Stimulated activated CD4-positive, alpha-beta T cell treated with anti-CD3 and anti-CD28 coated beads, Interleukin-1b, Interleukin-23, amount 100 ng/mL, for 24 hours (primary cell): ENCODE measurements at regions not wholly inside any gene's neighbourhood (a gene's known extent, or its start where the extent isn't known, plus 50 kb on each side); places are given as distances from the start of the nearest gene placed in this dataset.
"Not testable (repeated sequence)": the region's sequence is repeated elsewhere in the genome, so short reads cannot be mapped to it uniquely, and the experiment has no call there.

Experiments used
- DNase-seq, 4 experiments: peaks; one replicate each; pipeline ENCODE4 v3.0.0-alpha.2; 2020; ENCODE audit warnings: low read depth in 4 of 4, low spot score in 1 of 4

DNA sequence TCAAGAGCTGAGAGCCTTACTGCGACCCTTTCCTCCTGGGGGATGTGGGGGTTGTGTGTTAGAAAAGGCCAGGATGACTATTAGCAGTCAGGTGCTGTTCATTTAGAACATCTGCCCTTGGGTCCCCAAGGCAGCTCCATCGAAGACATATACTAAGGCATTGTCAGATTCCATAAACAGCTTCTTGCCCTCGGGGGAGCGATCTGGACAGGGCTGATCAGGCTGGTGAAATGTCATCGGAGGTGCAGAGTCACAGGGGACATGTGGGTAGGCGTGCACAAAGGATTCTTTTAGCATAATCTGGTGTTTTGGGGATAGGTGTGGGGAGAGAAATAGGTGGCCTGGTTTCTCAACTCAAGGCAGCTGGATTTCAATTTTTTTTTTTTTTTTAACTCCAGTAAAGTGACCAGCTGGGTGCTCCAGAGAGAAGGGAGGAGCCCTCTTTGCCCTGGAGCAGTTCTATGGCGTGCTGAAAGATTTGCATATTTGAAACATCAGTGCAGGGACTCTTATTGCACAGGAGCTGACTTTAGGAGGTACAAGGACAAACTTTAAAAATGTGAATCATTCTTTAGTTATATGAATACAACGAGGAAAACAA is 160.1 kb downstream of the SUDS3 start:
- DNase-seq, result no peak

DNA sequence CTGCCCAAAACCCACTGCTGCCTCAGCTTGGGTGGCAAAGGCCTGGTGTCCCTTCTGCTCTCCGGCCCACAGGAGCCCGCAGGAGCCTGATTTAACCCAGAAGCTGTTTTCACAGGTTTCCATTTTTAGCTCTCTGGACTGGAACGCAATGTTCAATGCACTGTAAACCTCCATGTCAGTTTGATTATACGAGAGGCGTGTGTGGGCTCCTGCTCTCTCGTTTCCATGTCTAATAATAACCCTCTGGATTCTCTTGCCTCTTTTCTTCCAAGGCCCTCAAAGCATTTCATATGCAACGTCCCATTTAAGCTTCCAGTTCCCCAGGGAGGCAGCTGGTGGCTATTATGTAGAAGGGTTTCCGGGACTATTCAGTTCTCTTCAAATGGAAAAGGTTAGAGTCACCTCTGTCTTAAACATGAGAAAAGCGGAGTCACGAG is 161.1 kb downstream of the SUDS3 start:
- DNase-seq, result no peak

GRCh38 chr12:118541071-118541470 is 164.7 kb downstream of the SUDS3 start:
- DNase-seq, result no peak

GRCh38 chr12:118541934-118542333 is 165.6 kb downstream of the SUDS3 start:
- DNase-seq, result no peak

- DNase-seq, result no peak
Measured at GRCh38 chr12:118543651-118544050, 167.3 kb downstream of the SUDS3 start.

- no peak for DNase-seq
Measured at GRCh38 chr12:118544569-118544968, 168.2 kb downstream of the SUDS3 start.

DNA sequence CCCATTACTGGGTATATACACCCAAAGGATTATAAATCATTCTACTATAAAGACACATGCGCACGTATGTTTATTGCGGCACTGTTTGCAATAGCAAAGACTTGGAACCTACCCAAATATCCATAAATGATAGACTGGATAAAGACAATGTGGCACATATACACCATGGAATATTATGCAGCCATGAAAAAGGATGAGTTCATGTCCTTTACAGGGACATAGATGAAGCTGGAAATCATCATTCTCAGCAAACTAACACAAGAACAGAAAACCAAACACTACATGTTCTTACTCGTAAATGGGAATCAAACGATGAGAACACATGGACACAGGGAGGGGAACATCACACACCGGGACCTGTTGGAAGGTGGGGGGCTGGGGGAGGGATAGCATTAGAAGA is 171.3 kb downstream of the SUDS3 start:
- not testable (repeated sequence) for DNase-seq

GRCh38 chr12:118548887-118549509 is 172.6 kb downstream of the SUDS3 start:
- DNase-seq, result no peak

GRCh38 chr12:118549510-118549980 is 173.2 kb downstream of the SUDS3 start:
- DNase-seq, result no peak

DNA sequence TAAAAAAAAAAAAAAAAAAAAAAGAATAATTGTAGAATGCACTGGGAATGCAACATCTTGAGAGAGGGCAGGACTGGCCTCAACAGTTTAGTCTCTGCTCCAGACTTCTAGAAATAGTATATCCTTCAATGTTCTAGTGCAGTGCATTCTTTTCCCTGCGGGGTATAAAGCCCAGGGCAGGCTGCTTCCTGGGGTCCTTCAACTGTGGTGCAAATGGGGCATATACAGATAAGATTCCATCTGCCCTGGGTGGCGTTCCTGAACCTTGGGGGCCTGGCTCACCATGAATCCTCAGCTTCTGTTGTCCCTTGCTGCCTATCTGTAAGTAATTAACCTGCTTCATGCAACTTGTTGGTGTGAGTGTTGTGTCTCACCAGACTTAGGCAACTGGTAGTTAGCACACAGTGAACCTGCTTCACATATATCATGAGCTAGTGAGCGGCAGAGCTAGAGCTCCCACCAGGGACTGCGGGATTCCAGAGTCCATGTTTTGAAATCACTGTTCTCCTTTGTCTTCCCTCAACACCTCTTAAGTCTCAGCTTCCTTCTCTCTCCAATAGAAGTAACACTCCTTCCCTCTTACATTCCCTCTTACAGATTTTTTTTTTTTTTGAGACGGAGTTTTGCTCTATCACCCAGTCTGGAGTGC is 177.6 kb downstream of the SUDS3 start:
- DNase-seq, result no peak

DNA sequence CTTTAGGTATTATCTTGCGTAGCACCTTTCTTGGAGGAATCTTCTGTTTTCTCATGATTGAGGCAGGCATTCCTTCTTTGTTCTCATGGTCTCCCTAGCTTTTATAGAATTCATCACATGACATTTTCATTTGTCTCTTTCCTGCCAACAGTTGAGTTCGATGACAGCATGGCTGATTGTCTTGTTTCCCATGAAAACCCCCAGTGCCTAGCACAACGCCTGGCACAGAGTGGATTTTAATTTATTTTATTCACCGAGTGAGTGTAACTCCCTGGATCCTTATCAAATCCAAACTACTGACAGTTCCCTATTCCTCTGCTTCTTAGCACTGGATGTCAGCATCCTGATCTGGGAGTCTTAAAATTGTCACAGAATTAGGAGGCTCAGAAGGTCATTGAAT is 182.6 kb downstream of the SUDS3 start:
- no peak for DNase-seq

GRCh38 chr12:118560733-118561132 is 184.4 kb downstream of the SUDS3 start:
- DNase-seq, result no peak

- DNase-seq, result no peak
Measured at GRCh38 chr12:118571730-118572129, 195.4 kb downstream of the SUDS3 start.

- DNase-seq, result no peak
Measured at GRCh38 chr12:118574288-118574687, 197.9 kb downstream of the SUDS3 start.

- no peak for DNase-seq
Measured at GRCh38 chr12:118575730-118576129, 199.4 kb downstream of the SUDS3 start.

- no peak for DNase-seq
Measured at GRCh38 chr12:118581371-118581770, 205.0 kb downstream of the SUDS3 start.

DNA sequence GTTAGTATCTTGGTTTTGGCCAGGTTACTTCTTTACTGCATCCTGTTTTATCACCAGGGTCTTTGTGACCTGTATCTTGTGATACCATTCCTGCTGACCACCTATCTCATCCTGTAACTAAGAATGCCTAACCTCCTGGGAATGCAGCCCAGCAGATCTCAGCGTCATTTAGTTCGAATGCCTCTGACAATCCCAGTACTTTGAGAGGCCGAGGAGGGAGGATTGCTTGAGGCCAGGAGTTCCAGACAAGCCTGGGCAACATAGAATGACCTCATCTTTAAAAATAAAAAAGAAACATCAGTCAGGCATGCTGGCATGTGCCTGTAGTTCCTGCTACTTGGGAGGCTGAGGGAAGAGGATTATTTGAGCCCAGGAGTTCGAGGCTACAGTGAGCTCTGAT is 206.5 kb downstream of the SUDS3 start:
- no peak for DNase-seq

- DNase-seq, result no peak
Measured at GRCh38 chr12:118586433-118586832, 210.1 kb downstream of the SUDS3 start.

DNA sequence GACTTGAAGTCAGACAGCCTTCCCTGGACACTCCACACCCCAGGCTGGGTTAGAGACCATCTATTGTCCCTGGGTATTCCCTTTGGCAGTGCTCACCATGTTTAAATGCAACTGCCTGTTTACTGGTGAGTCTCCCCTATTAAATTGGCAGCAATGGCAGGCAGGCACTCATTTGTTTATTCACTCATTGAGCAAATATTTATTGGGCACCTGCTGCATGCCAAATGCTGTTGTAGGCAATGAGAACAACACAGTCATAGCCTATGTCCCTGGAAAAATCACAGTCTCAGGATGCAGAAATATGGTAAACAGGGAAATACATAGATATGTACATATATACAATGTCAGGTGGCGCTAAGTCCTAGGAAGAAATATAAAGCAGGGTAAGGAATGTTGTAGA is 212.8 kb downstream of the SUDS3 start:
- no peak for DNase-seq

GRCh38 chr12:118590406-118591150 is 214.2 kb downstream of the SUDS3 start:
- DNase-seq, result no peak

GRCh38 chr12:118603610-118604361 is 227.4 kb downstream of the SUDS3 start:
- DNase-seq, result no peak
